ENCODE measurements at regions not wholly inside any gene's neighbourhood (a gene's known extent, or its start where the extent isn't known, plus 50 kb on each side); places are given as distances from the start of the nearest gene placed in this dataset.

DNA sequence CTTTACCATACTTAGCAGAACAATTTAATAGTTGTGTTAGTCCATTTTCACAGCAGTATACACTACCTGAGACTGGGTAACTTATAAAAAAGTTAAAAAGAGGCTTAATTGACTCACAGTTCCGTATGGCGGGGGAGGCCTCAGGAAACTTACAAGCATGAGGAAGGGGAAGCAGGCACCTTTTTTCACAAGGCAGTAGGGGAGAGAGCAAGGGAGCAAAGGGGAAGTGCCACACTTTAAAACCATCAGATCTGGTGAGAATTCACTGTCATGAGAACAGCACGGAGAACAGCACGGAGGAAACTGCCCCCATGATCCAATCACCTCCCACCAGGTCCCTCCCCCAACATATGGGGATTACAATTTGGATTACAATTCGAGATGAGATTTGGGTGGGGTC lies 269.9 kb downstream of the MTRR start:
- TF ChIP-seq, protein P1, sequence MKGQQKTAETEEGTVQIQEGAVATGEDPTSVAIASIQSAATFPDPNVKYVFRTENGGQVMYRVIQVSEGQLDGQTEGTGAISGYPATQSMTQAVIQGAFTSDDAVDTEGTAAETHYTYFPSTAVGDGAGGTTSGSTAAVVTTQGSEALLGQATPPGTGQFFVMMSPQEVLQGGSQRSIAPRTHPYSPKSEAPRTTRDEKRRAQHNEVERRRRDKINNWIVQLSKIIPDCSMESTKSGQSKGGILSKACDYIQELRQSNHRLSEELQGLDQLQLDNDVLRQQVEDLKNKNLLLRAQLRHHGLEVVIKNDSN (IDR thresholded peaks at IDR 0.05; ENCODE audit: borderline replicate concordance, low read depth) = no peak
- TF ChIP-seq GABPA (IDR thresholded peaks at IDR 0.05; ENCODE audit: low read depth) = no peak
- no peak for TF ChIP-seq ZBTB33 (IDR thresholded peaks at IDR 0.05; ENCODE audit: borderline replicate concordance, low read depth)

Data from SK-N-SH (cell line).